ENCODE measurements at regions not wholly inside any gene's neighbourhood (a gene's known extent, or its start where the extent isn't known, plus 50 kb on each side); places are given as distances from the start of the nearest gene placed in this dataset.

DNA sequence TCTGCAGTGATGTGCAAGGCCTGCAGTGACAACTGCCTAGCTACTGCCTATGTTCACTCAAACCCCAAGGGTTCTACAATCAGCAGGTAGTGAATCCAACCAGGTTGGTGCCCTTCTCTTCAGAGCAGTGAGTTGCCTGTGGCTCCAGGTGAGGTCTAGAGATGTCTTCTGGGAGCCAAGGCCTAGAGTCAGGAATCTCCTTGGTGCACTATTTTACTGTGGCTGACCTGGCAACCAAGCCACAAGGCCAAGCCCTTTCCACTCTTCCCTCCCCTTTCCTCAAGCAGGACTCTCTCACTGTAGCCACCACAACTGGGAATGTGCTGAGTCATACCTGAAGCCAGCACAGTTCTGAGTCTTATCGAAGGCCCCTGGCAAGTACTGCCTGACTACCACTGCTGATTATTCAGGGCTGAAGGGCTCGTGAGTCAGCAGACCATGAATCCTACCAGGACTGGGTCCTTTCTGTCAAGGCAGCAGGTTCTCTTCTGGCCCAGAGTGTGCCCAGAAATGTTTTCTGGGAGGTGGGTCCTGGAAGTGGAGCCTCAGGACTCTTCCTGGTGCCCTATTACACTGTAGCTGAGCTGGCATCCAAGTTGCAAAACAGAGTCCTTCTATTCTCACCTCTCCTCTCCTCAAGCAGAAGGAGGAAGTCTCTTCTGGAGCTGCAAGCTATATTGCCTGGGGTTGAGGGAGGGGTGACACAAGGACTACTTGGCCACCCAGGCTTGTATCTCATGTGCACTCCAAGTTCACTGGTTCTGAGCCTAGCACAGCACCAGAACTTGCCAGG lies 111.6 kb downstream of the BTC start:
- DNase-seq (ENCODE audit: low read depth in 2 of 2), result no peak

DNA sequence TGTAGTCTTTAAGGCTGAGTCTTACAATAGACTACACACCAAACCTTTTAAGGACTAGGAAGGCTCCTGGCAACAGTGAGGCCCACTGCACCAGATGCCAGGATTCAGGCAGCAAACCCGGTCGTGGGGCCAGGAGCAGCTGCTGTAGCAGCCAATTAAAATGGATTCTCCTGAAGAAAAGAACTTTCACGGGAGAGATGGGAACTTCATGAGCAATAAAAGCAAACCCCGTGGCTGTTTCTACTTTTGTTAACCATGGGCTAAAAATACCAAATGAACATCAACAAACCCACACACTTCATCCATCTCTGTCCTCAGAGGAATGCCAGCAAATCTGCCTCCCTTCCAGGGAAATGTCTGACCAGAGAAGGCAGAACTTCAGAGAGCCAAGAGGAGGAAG lies 101.4 kb downstream of the BTC start:
- no peak for DNase-seq (ENCODE audit: low read depth in 2 of 2)
